ENCODE measurements at regions not wholly inside any gene's neighbourhood (a gene's known extent, or its start where the extent isn't known, plus 50 kb on each side); places are given as distances from the start of the nearest gene placed in this dataset.

DNA sequence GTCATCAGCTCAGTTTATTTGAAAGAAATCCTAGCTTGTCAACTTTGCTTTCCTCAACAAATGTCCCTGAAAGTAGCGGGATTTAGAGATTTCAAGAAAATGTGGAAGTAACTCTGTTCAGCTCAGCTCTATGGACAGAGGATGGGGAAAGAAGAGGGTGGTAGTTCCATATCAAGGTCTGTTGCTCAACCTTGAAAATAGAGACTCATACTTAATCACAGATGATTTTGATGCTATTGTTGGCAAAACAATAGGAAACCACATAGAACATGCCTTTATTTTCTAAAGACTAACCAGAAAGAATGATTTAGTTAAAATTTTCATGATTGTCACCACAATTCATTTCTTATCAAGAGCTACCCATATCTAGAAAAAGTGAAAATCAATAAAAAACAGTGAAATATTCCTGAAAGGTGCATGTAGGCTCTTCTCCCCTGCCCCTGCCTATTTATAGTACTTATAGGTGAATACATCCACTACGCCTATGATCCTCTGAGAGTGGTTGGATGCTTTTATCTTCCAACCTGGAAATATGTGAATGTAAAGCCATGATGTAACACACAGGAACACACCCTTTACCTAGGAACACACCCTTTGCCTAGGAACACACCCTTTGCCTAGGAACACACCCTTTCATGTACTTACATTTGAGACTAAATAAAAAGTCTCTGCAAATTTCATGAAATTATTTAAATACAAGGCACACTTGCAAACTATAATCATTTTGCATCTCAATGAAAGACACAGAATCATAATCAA lies 65.8 kb downstream of the ETAA1 start:
- DNase-seq (ENCODE audit: low read depth in 4 of 4, low spot score in 2 of 4) = no peak

DNA sequence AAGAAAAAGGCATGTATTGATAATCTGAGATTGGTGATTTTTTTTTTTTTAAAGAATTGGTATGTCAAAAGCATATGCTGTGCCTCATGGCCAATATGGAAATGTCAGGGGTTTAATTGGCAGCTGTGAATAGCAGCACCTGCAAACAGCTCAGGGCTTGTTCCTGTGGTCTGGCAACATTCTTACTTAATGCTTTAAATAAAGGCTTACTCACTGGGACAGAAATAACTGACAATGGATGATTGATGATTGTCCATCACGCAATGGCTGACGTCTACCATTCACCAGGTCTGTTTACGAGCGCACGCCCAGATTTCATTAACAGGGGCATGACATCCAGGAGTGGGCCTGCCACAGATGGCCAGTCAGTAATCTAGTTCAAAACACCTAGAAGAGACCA lies 66.7 kb downstream of the ETAA1 start:
- no peak for DNase-seq (ENCODE audit: low read depth in 4 of 4, low spot score in 2 of 4)

DNA sequence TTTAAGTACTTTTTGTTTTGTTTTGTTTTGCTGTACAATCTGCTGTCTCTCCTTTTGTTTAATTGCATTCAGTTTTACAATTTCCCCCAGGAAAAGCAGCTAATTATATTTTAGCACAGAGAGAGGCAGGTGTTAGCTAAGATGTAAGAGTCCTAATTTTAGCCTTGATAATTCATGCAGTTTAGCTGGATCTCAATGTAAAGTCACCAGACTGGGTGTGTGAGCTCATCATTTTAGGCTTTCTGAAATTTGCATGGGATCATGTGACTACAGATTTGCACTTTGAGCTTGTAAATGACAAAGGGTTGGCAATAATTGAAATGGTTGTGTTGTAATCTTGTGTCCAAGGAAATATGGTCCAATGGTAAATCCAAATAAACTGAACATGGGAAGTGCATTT lies 68.5 kb downstream of the ETAA1 start:
- DNase-seq (ENCODE audit: low read depth in 4 of 4, low spot score in 2 of 4) = no peak

DNA sequence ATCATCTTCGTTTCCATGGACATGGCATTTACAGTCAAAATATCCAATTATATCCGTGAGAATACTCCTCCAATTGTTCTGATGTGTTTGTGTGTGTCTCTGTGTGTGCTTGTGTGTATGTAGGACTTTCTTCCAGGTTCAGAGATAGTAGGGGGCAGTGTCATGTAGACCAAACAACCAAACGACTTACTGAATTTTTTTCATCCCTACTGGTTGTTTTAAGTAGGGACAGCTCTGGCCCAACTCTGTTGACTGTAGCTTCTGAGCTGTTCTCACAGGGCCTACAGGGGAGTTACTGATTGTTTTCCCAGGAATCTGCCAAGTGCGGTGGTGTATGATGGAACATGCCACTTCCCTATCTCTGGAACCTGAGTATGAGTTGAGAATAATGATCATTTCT lies 69.6 kb downstream of the ETAA1 start:
- DNase-seq (ENCODE audit: low read depth in 4 of 4, low spot score in 2 of 4) = no peak

DNA sequence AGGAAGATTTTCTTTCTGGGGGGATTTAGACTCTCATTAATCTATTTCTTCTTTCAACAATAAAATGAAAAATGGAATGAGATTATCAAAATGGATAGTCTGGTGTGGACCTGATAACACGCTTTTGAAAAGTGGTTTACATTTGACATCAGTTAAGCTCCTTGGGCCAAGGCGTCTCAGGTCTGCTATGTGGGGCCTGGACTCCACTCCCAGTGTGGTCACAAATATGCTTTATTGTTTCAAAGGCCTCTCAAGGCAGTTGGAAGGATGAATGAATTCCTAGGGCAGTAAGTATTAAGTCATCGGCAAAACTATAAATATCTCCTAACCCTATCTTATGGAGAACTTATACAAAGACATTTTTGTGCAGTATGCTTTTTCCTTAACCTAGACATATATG lies 74.5 kb downstream of the ETAA1 start:
- DNase-seq (ENCODE audit: low read depth in 4 of 4, low spot score in 2 of 4) = no peak

DNA sequence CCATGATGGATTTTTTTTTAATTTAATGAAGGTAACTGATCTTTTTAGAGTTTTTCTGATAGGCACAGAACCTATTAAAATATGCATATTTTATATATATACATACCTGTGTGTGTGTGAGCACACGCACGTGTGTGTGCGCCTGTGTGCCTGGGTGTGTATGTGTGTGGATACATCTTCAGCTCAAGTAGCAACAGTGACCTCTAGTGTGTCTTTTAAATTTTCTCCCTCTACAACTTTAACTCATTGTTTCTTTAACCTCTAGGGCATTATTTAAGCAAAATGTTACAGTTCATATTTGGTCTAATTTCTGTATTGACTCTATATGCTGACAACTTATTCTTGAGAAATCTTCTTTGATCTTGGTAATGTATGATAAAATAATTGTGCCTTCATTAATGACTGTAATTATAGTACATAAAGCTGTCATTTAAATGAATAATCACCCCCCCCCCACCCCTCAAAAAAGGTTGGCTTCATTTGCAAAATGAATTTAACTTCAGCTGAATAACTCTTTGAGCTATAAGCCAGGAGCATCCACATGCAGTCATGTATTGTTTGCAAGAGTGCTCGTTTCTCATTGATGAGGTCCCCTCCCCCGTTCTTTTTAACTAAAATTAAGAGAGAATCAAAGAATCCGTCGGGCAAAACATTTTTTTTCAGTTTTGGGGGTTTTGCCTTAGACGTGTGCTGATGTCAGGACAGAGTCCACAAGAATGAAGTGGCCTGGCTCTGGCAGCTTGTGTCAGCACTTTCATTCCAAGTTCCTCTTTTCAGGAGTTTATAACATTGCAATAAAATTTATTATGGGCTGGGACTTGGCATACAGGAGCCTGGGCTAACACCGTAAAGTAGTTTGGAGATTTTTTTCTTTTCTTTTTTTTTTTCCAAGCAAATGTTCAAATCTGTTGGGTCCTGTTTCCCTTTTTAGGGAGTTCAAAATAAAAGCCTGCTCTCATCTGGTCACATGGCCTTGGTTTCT lies 80.0 kb downstream of the ETAA1 start:
- DNase-seq (ENCODE audit: low read depth in 4 of 4, low spot score in 2 of 4) = peak; percentile 37 to 56 (median 55)

DNA sequence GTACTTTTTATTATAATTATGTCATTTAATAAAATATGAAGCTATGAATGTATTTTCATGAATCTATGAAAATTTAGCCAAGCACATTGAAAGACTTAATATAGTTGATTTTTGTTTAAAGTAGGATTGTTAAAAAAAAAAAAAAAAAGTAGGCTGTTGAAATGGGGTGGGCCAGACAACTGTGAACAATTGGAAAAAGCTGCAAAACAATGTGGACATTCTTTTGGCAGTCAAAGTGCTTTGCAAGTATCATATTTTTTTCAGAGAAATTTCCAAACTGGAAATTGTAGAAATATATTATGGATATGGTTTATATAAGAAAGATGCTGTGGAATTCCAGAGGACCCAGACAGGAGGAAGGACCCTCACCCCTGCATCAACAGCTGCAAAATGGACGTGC lies 82.1 kb downstream of the ETAA1 start:
- no peak for DNase-seq (ENCODE audit: low read depth in 4 of 4, low spot score in 2 of 4)

DNA sequence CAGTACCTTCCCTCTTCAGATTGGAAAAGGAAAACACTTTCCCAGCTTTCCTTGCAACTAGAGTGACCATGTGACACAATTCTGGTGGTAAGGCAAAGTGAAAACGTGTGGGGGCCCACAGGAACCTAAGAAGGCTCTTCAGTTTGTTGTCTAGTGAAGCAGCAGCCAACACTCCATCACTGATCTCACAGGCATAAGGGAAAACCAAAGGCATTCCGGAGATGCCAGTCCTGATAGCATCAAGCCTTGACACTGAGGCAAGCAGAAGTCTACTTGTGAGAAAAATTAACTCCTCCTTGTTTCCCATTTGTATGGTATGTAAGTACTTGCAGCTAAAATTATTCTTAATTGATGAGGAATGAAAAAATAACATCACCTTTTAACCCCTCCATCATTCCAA lies 88.3 kb downstream of the ETAA1 start:
- DNase-seq (ENCODE audit: low read depth in 4 of 4, low spot score in 2 of 4) = no peak

DNA sequence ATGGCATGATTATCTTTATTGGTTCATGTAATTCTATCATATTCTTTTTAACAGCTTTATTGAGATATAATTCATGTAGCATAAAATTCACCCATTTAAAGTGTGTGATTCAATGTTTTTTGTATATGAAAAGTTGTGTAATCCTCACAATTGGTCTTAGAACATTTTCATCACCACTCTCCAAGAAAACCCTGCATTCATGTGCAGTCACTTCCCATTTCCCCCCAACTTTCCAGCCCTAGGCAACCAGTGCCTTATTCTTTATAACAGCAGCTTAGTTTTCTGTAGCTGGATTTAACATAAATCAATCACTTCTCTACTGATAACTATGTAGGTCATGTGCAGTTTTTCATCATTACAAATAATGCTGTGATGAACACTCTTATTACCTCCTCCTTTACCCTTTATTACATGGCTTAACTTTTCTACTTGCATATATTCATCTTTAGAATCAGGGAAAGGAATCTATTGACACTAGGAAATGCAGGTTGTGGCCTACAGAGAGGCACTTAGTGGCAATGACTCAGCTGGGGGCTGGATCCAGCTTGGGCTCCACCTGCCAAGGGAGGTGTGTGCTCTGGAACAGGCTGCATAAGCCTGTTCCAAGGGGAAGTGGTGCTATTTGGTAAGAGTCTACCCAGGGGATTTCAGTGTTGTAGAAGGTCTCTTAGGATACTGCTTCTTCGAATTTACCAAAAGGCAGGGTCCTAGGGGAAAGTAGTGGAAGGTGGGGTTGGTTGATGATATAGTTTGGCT lies 89.1 kb downstream of the ETAA1 start:
- no peak for DNase-seq (ENCODE audit: low read depth in 4 of 4, low spot score in 2 of 4)

DNA sequence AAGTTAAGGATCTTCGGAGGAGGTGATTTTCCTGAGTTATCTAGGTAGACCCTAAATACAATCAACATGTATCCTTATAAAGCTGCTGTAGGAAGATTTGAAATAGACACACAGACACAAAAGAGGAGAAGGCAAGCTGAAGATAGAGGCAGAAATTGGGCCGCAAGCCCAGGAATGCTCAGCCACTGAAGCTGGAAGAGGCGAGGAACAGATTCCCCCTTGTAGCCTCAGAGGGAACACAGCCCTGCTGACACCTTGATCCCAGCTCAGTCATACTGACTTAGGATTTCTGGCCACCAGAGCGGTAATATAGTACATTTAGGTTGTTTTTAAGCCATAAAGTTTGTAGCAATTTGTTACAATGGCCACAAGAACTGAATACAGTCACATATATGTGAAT lies 90.9 kb downstream of the ETAA1 start:
- no peak for DNase-seq (ENCODE audit: low read depth in 4 of 4, low spot score in 2 of 4)

DNA sequence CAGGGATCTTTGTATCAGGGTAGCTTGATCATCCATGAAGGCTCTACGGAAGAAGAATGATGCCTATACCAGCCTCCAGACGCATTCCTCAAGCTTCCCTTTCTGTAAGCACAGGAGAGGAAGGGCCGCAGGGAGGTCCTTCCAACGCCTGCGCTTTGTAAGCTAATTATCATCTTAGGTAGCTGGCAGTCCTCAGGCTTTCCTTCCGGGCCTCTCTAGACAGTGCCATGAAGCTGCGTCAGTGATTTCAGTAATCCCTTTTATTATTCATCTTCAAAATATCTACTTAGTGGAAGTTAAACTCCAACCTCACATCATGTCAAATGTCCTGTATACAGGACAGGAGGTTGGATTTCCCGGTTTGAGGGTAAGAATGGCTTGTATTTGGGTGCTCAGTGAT lies 92.3 kb downstream of the ETAA1 start:
- no peak for DNase-seq (ENCODE audit: low read depth in 4 of 4, low spot score in 2 of 4)

DNA sequence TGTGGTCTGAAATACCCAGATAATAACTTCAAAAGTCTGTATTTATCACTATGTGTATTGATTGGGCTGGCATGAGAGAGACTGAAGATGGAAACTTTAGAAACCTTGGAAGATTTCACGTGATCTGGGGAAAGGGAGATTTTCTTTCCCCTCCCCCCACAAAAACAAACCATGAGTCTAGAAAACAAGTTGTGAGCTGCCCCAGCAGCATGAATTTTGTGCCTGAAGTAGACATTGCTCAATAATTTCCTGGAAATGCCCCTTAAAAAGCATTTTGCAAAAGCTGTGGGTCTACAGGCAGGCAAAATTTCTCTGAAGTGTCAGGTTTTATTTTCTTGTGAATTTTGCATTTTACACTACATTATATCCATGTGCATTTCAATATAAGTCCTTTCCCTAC lies 101.8 kb downstream of the ETAA1 start:
- DNase-seq (ENCODE audit: low read depth in 4 of 4, low spot score in 2 of 4) = no peak

DNA sequence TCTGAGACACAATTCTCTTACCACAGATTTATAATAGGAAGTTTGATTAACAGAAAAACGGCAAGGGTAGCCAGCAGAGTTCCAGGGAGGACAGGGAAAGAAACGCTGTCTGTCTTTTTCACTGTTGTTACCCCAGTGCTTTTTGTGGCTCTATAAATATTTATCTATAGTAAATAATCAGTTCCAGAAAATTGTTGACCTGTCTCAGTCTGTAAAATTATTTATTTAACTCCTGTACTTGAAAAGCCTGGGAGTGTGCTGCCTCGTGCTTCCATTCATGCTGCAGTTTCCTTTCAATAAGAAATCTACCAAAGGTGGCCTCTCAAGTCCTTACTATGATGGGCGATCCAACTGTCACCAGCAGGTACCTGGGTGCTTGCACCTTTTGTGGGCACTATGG lies 102.9 kb downstream of the ETAA1 start:
- DNase-seq (ENCODE audit: low read depth in 4 of 4, low spot score in 2 of 4) = no peak

DNA sequence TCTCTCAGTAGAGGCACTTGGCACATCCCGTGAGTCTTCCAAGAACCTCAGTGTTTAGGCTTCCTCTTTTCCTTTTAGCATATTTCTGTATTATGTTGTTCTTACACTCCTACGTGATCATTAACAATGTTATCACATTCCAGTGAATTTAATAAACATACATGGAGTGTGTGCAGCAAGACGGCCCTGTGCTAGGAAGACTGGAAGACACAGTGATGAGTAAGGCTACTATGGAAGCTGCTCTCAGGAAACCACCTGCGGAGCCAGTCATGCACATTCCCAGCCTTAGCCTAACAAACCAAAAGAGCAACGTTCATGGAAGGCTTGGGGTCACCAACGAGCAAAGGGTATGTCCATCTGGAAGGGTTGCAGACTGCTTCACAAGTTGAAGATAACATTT lies 103.4 kb downstream of the ETAA1 start:
- no peak for DNase-seq (ENCODE audit: low read depth in 4 of 4, low spot score in 2 of 4)

DNA sequence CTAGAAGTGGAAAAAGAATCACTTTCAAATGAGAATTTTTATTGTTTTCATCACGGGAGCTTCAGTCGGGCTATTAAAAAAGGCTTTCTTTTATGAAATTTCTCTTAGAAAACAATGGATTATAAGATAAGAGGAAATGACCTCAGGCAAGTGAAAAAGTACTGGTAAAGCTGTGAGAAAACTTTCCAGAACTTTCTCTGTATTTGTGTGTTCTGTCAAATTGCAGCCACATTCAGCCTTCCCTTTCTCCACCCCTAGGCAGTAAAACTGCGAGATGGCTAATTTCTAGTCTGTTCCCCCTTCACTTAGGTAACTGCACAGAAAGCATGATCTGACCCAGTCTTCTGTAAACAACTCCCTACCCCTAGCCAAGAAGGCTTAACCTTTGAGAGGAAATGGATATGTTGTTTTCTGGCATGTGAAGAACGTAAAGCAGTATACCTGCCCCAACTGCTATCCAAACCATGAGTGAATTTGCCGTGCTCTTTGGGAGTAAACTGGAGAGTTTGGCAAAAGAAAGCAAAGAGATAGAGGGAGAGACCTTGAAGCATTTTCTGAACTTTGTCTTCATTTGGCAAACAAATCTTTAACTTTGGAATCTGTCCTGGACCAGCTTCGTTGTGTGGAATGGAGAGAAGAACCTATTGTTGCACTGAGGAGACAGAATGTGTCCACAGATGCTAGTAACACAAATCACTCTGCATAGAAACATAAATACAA lies 105.4 kb downstream of the ETAA1 start:
- no peak for DNase-seq (ENCODE audit: low read depth in 4 of 4, low spot score in 2 of 4)

DNA sequence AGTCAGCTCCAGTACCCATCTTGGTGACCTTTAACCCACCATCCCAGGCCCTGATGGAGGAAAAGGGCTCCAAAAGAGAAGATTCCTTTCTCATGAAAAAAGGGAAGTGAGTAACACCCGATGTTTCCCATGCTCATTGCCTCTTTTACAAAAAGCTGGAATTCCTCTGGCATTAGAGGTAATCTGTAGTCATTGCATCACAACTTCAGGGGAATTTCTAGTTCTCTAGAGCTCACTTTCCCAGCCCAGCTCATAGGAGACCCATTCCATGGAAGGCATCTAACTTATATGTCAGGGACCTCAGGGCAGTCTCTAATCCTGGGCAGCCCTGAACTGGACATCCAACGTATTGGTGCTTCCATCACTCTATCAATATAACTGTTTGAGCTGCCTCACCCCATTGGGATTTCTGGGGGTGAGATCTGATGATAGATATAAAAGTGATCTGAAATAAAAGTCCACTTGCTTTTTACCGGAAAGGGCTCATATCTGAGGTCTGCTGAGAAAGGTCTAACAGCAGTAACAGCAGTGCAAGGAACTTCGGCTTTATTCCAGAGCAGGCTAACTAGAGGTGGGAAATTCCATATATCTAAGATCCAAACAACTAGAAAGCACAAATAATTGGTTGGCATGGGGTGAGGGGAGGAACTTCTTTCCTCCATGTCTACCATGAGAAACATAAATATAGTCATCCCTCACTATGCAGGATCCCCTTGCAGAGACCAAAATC lies 106.1 kb downstream of the ETAA1 start:
- DNase-seq (ENCODE audit: low read depth in 4 of 4, low spot score in 2 of 4) = no peak

DNA sequence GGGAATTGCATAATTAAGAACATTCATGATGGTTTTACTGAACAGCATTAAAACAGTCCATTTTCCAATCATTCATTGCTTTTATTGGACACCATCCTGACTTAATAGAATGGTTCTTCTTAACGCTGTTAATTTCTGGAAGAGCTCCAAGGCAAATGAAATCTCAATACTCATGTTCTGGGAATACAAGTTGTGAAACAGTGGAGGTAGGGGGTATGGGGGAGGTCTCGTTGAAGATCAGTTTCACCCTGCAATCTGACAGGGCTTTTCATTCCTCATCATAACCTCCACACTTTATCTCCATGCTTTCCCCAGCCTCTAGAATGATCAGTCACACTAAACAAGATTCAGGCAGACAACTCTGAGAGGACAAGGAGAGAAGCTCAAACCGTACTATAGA lies 113.6 kb downstream of the ETAA1 start:
- no peak for DNase-seq (ENCODE audit: low read depth in 4 of 4, low spot score in 2 of 4)

DNA sequence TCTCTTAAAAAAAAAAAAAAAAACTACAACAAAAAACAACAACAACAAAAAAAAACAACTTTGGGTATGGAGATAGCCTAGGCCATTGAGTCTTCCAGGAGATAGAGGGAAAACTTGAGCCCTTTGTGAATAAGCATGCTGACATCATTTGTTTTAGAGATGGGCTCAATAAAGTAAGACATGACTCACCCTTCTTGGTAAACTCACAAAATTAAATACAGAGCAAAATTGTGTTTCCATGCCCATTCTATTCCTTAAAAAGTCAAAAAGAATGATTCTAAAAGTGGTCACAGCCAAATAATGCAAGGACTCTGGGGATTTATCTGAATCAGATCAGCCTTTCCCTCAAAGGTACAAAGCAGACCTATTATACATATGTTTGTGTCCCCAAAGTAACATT lies 117.4 kb downstream of the ETAA1 start:
- DNase-seq (ENCODE audit: low read depth in 4 of 4, low spot score in 2 of 4) = no peak

DNA sequence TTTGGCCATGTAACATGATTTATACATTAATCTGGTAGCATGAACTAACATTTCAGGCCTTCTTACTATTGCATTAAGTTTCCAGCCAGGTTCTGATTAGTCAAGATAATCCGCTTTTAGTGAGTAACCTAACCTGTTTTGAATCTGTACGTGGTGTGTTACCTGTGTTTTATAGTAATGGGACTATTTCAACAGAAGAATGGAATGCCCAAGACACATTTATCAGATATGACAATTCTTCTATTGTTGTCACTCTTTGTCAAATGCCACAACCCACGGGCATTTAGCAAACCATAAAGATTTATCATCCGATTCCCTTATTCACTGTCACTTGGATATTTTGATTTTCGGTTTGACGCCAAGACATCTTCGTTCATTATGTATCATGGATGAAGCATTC lies 117.9 kb downstream of the ETAA1 start:
- no peak for DNase-seq (ENCODE audit: low read depth in 4 of 4, low spot score in 2 of 4)

DNA sequence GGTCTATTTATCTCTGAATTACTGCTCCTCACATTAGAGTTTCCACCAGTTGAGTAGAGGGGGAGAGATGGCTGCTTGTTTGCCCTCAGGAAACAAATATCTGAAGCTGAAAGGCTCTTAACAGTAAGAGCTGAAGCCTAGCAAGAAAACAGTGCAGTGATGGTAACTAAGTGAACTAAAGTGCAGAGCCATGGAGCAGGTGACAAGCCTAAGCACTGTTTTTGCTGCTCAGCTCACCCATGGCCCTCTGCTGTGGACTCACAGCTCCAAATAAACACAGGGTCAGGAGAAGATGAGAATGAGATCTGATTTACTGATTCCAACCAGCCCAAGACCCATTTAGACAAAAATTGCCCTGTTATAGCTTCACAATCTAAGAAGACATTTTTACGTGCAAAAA lies 118.4 kb downstream of the ETAA1 start:
- no peak for DNase-seq (ENCODE audit: low read depth in 4 of 4, low spot score in 2 of 4)
